Hepatocyte (in vitro differentiated cells): ENCODE measurements at regions not wholly inside any gene's neighbourhood (a gene's known extent, or its start where the extent isn't known, plus 50 kb on each side); places are given as distances from the start of the nearest gene placed in this dataset.
"Not testable (repeated sequence)": the region's sequence is repeated elsewhere in the genome, so short reads cannot be mapped to it uniquely, and the experiment has no call there.

ENCODE experiments used
- DNase-seq: peaks from one replicate; pipeline ENCODE4 v3.0.0-alpha.2; 2016; ENCODE audit warnings: low spot score
- H2AFZ ChIP-seq: fragments of 200-600 bp; sonication (generic); 2 replicates; pipeline ENCODE4 v1.6.0; 2016; ENCODE audit warnings: antibody characterized with exemption, mild to moderate bottlenecking
- H3K27ac ChIP-seq: fragments of 200-600 bp; sonication (generic); 2 replicates; pipeline ENCODE4 v1.5.1; 2016; ENCODE audit warnings: mild to moderate bottlenecking
- H3K27me3 ChIP-seq: fragments of 200-600 bp; sonication (generic); 2 replicates; pipeline ENCODE4 v1.6.1; 2016
- H3K36me3 ChIP-seq: fragments of 200-600 bp; sonication (generic); replicated peaks from 2 replicates; pipeline ENCODE4 v1.5.1; 2016; ENCODE audit warnings: low read depth; ENCODE audit not compliant: insufficient read depth
- H3K4me1 ChIP-seq: fragments of 200-600 bp; sonication (generic); 2 replicates; pipeline ENCODE4 v1.5.1; 2016; ENCODE audit warnings: mild to moderate bottlenecking, moderate library complexity; ENCODE audit not compliant: insufficient read depth
- H3K4me2 ChIP-seq: fragments of 200-600 bp; sonication (generic); 2 replicates; pipeline ENCODE4 v1.6.0; 2016
- H3K4me3 ChIP-seq: fragments of 200-600 bp; sonication (generic); 2 replicates; pipeline ENCODE4 v1.5.1; 2016; ENCODE audit warnings: mild to moderate bottlenecking
- H3K79me2 ChIP-seq: fragments of 200-600 bp; sonication (generic); 2 replicates; pipeline ENCODE4 v1.6.0; 2017; ENCODE audit warnings: mild to moderate bottlenecking
- H3K9me2 ChIP-seq: fragments of 200-600 bp; sonication (generic); replicated peaks from 2 replicates; pipeline ENCODE4 v1.6.0; 2017; ENCODE audit warnings: mild to moderate bottlenecking; ENCODE audit not compliant: insufficient read depth
- H3K9me3 ChIP-seq: fragments of 200-600 bp; sonication (generic); 2 replicates; pipeline ENCODE4 v1.5.1; 2016; ENCODE audit warnings: low read depth, mild to moderate bottlenecking
- H4K20me1 ChIP-seq: fragments of 200-600 bp; sonication (generic); 2 replicates; pipeline ENCODE4 v1.6.0; 2016; ENCODE audit warnings: mild to moderate bottlenecking; ENCODE audit not compliant: insufficient read depth, poor library complexity, severe bottlenecking
- EZH2 ChIP-seq: fragments of 200-600 bp; sonication (generic); IDR thresholded peaks from 2 replicates; pipeline ENCODE4 v1.6.1; 2016; ENCODE audit warnings: antibody characterized with exemption, mild to moderate bottlenecking, borderline replicate concordance
- EZH2phosphoT487 ChIP-seq: fragments of 200-600 bp; sonication (generic); IDR thresholded peaks from one replicate; pipeline ENCODE4 v1.6.1; 2018; ENCODE audit warnings: antibody characterized with exemption, mild to moderate bottlenecking, low read depth, moderate library complexity; ENCODE audit not compliant: unreplicated experiment, severe bottlenecking
- WGBS: methylation state at CpG from one replicate; pipeline ENCODE4 v1.1.6; 2016; ENCODE audit warnings: low lambda C conversion rate; ENCODE audit errors: missing lambda C conversion rate; 5-methylcytosine and 5-hydroxymethylcytosine counted together
- TF ChIP-seq, protein P1 (sequence below): fragments of 200-600 bp; sonication (generic); IDR thresholded peaks from 2 replicates; pipeline ENCODE4 v1.5.1; 2016; ENCODE audit warnings: antibody characterized with exemption, mild to moderate bottlenecking; ENCODE audit not compliant: poor library complexity

DNA sequence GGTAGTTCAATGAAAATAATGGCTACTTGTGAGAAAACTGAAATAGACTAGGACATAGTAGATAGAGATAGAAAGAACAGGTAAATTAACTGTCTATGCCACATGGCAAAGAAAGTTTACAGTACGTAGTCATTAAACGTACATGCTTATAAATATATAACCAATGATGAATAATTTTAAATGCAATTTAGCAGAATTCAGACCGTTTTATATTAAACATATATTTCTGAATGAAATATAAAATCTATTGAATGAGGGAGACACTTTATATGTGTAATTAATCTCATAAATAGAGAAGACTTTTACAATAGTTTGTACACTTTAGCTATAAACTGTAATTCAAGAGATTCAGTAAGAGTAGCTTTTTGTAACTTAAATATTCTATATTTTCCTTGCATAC lies 124.4 kb upstream of the VPREB1 start:
- no peak overlapping the region for H3K27ac ChIP-seq
- no peaks in the 10 kb centered on the region for H3K9me2 ChIP-seq
- no peaks in the 10 kb centered on the region for H3K36me3 ChIP-seq
- no peak overlapping the region for H3K4me2 ChIP-seq
- H4K20me1 ChIP-seq, result no peaks in the 10 kb centered on the region
- no peaks in the 10 kb centered on the region for H3K79me2 ChIP-seq
- H2AFZ ChIP-seq, result no peak overlapping the region
- peaks cover 7% of the 10 kb centered on the region for H3K27me3 ChIP-seq
- TF ChIP-seq, protein P1, sequence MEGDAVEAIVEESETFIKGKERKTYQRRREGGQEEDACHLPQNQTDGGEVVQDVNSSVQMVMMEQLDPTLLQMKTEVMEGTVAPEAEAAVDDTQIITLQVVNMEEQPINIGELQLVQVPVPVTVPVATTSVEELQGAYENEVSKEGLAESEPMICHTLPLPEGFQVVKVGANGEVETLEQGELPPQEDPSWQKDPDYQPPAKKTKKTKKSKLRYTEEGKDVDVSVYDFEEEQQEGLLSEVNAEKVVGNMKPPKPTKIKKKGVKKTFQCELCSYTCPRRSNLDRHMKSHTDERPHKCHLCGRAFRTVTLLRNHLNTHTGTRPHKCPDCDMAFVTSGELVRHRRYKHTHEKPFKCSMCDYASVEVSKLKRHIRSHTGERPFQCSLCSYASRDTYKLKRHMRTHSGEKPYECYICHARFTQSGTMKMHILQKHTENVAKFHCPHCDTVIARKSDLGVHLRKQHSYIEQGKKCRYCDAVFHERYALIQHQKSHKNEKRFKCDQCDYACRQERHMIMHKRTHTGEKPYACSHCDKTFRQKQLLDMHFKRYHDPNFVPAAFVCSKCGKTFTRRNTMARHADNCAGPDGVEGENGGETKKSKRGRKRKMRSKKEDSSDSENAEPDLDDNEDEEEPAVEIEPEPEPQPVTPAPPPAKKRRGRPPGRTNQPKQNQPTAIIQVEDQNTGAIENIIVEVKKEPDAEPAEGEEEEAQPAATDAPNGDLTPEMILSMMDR, result no peak
- no peak for TF ChIP-seq EZH2
- no peak for TF ChIP-seq EZH2phosphoT487
- no peaks in the 10 kb centered on the region for H3K4me1 ChIP-seq
- H3K4me3 ChIP-seq, result no peak overlapping the region
- WGBS, result 90% methylated on average over 3 of the region's 3 CpGs
- no peak for DNase-seq
- no peaks in the 10 kb centered on the region for H3K9me3 ChIP-seq

DNA sequence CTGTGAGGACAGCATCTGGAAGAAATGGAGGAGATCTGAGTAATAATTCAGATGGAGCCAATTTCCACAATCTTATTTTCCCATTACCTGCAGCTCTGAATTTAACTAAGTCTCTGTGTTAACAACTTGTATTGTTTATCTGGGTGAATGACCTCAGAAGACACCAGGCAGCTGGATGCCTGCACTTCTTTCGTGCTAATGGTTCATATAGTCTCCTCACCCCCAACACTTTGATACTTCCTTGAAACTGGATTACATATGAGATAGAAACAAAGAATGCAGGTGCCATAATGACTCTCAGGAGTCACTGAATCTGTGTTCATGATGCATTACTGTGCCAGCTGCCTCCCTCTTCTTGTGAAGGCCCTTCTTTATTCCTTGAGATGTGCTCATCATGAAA lies 125.6 kb upstream of the VPREB1 start:
- Histone ChIP-seq H2AFZ (no peak overlapping the region), H3K9me2 (no peaks in the 10 kb centered on the region), H3K4me1 (no peaks in the 10 kb centered on the region), H3K9me3 (no peaks in the 10 kb centered on the region), H3K79me2 (no peaks in the 10 kb centered on the region), H3K27ac (no peak overlapping the region), H3K4me3 (no peak overlapping the region), H3K4me2 (no peak overlapping the region), H4K20me1 (no peaks in the 10 kb centered on the region), H3K27me3 (peaks cover 7% of the 10 kb centered on the region), H3K36me3 (no peaks in the 10 kb centered on the region)
- no peak for DNase-seq
- TF ChIP-seq, protein P1, result no peak
- 84% methylated on average over 1 of the region's 1 CpG for WGBS

DNA sequence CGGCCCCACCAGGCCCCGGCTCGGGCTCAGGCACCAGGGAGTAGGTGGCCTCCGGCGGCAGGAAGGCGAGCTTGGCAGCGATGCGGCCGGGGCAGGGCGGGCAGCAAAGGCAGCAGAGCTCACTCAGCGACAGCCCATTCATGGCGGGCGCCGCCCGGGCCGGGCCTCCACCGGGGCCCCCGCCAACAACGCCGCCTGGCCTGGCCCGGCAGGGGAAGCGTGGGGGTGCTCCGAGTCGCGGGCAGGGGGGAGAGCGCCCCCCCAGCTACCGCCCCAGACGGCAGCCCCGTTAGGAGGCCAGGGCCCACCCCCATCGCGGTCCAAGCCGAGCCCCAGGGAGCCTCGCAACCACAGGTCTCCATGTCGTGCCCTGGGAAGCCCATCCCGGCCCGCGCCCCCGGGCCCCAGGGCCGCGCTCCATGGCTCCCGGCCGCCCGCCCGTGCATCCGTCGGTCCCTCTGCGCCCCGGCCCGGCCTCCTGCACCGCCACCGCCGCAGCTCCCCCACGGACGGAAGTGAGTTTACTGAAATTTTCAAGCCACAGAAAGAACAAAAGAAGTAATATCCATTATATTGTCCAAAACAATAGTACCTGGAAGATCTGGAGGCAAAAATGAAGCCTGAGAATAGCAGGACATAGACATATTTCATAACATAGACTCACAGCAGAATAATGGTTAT lies 126.6 kb upstream of the VPREB1 start:
- 91% methylated on average over 24 of the region's 54 CpGs for WGBS
- not testable (repeated sequence) for H3K4me2 ChIP-seq, H3K27me3 ChIP-seq, H3K9me2 ChIP-seq, H4K20me1 ChIP-seq, H3K4me1 ChIP-seq, H3K27ac ChIP-seq, H3K36me3 ChIP-seq, DNase-seq, H3K4me3 ChIP-seq, H3K79me2 ChIP-seq, H3K9me3 ChIP-seq, H2AFZ ChIP-seq

DNA sequence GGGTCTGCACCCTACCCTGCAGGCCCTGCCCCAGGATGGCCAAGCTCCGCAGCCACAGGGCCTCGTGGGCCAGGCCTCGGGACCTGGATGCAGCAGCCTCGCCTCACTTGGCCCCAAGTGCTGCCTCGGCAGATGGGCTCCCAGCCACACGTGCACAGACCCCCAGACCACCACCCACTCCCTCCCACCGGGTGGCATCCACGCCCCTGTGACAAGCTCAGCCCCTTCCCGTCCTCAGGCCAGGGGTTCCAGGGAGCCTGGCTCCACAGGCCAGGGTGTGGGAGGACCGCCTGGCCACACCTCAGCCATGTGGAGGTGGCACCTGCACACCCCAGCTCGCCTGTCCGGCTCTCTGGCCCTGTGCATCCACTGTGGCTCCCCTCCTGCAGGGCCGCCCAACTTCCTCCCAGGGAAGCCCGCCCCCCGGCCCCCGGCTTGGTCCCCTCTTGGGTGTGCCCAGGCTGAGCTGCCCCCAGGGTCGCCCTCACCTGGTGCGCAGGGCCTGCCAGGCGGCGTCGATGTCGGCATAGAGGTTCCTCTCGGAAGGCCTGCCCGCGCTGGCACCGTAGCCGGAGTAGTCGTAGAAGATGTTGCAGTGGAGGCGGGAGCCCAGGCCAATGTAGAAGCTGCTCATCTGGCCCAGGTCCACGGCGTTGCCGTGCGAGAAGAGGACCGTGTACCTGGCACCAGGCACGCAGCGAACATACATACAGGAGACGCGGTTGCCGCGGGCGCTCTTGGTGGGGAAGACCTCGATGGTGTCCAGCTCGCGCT lies 127.4 kb upstream of the VPREB1 start:
- H3K79me2 ChIP-seq, H4K20me1 ChIP-seq, H3K4me3 ChIP-seq, H3K4me1 ChIP-seq, H3K27ac ChIP-seq, H3K9me2 ChIP-seq, H2AFZ ChIP-seq, H3K36me3 ChIP-seq, H3K4me2 ChIP-seq, DNase-seq, H3K27me3 ChIP-seq, H3K9me3 ChIP-seq: not testable (repeated sequence)
- 90% methylated on average over 24 of the region's 44 CpGs for WGBS
